Mucosa of gallbladder (tissue), 1 donor: ENCODE measurements at regions not wholly inside any gene's neighbourhood (a gene's known extent, or its start where the extent isn't known, plus 50 kb on each side); places are given as distances from the start of the nearest gene placed in this dataset.

Experiments
- DNase-seq: peaks from one replicate; pipeline ENCODE4 v3.0.0-alpha.2; 2020; ENCODE audit warnings: low spot score
- donor health status: DM: no; HTN: no; CAD: no.

GRCh38 chr3:178300441-178300959 is 235.7 kb upstream of the KCNMB2 start:
- DNase-seq = no peak

- DNase-seq = peak; percentile 56
Observed at GRCh38 chr3:178302966-178303930, 233.0 kb upstream of the KCNMB2 start.

GRCh38 chr3:178304758-178305467 is 231.3 kb upstream of the KCNMB2 start:
- DNase-seq = no peak

GRCh38 chr3:178306432-178307115 is 229.7 kb upstream of the KCNMB2 start:
- DNase-seq = no peak

GRCh38 chr3:178308771-178309170 is 227.5 kb upstream of the KCNMB2 start:
- no peak for DNase-seq

- no peak for DNase-seq
Observed at GRCh38 chr3:178310949-178311348, 225.3 kb upstream of the KCNMB2 start.

- no peak for DNase-seq
Observed at GRCh38 chr3:178313716-178314115, 222.5 kb upstream of the KCNMB2 start.

GRCh38 chr3:178318340-178318739 is 217.9 kb upstream of the KCNMB2 start:
- no peak for DNase-seq

- no peak for DNase-seq
Observed at GRCh38 chr3:178318941-178319816, 217.1 kb upstream of the KCNMB2 start.

GRCh38 chr3:178320456-178321351 is 215.5 kb upstream of the KCNMB2 start:
- peak; percentile 32 for DNase-seq

- no peak for DNase-seq
Observed at GRCh38 chr3:178324356-178324755, 211.9 kb upstream of the KCNMB2 start.

GRCh38 chr3:178325330-178325729 is 210.9 kb upstream of the KCNMB2 start:
- no peak for DNase-seq

GRCh38 chr3:178329936-178330335 is 206.3 kb upstream of the KCNMB2 start:
- no peak for DNase-seq

- DNase-seq = no peak
Observed at GRCh38 chr3:178334239-178334638, 202.0 kb upstream of the KCNMB2 start.

- no peak for DNase-seq
Observed at GRCh38 chr3:178336336-178336735, 199.9 kb upstream of the KCNMB2 start.

GRCh38 chr3:178340506-178340905 is 195.7 kb upstream of the KCNMB2 start:
- no peak for DNase-seq

GRCh38 chr3:178341636-178342035 is 194.6 kb upstream of the KCNMB2 start:
- no peak for DNase-seq

GRCh38 chr3:178342111-178342510 is 194.1 kb upstream of the KCNMB2 start:
- no peak for DNase-seq

GRCh38 chr3:178343433-178344038 is 192.7 kb upstream of the KCNMB2 start:
- peak; percentile 74 for DNase-seq

GRCh38 chr3:178345944-178346343 is 190.3 kb upstream of the KCNMB2 start:
- no peak for DNase-seq
